Fibroblast of pulmonary artery (primary cell): ENCODE measurements at regions not wholly inside any gene's neighbourhood (a gene's known extent, or its start where the extent isn't known, plus 50 kb on each side); places are given as distances from the start of the nearest gene placed in this dataset.

Experiments used
- DNase-seq: peaks from one replicate; pipeline ENCODE4 v3.0.0-alpha.2; 2010; ENCODE audit warnings: low read depth
- H3K4me3 ChIP-seq: replicated peaks from 2 replicates; pipeline ENCODE4 v1.5.1; 2011; ENCODE audit warnings: low read depth, mild to moderate bottlenecking, control low read depth, low read length, moderate library complexity
- CTCF ChIP-seq: IDR thresholded peaks from 2 replicates; pipeline ENCODE4 v1.5.1; 2011; ENCODE audit warnings: mild to moderate bottlenecking, control low read depth, low read length, inconsistent platforms; ENCODE audit errors: missing control alignments

GRCh38 chrX:39582976-39583375 is 514.8 kb downstream of the BCOR start:
- no peak for TF ChIP-seq CTCF
- H3K4me3 ChIP-seq = no peak overlapping the region
- DNase-seq = no peak

GRCh38 chrX:39585808-39586207 is 511.9 kb downstream of the BCOR start:
- TF ChIP-seq CTCF = no peak
- no peak overlapping the region for H3K4me3 ChIP-seq
- DNase-seq = no peak

GRCh38 chrX:39586359-39586758 is 511.4 kb downstream of the BCOR start:
- DNase-seq = no peak
- no peak for TF ChIP-seq CTCF
- H3K4me3 ChIP-seq = no peak overlapping the region

GRCh38 chrX:39591099-39591498 is 506.7 kb downstream of the BCOR start:
- TF ChIP-seq CTCF = no peak
- DNase-seq = no peak
- no peak overlapping the region for H3K4me3 ChIP-seq

GRCh38 chrX:39592776-39593175 is 505.0 kb downstream of the BCOR start:
- no peak for TF ChIP-seq CTCF
- no peak overlapping the region for H3K4me3 ChIP-seq
- DNase-seq = peak; percentile 13

- TF ChIP-seq CTCF = no peak
- DNase-seq = no peak
- H3K4me3 ChIP-seq = no peak overlapping the region
These were observed 501.8 kb downstream of the BCOR start for GRCh38 chrX:39595977-39596376.

GRCh38 chrX:39596437-39596836 is 501.3 kb downstream of the BCOR start:
- no peak for DNase-seq
- no peak overlapping the region for H3K4me3 ChIP-seq
- TF ChIP-seq CTCF = no peak
